GM12891 (cell line): ENCODE measurements at regions not wholly inside any gene's neighbourhood (a gene's known extent, or its start where the extent isn't known, plus 50 kb on each side); places are given as distances from the start of the nearest gene placed in this dataset.

Source experiments
- POLR2A ChIP-seq: IDR thresholded peaks from 2 replicates; pipeline ENCODE4 v1.6.1; 2011; ENCODE audit warnings: low read depth, low read length, control low read depth
- POLR2AphosphoS5 ChIP-seq: IDR thresholded peaks from 2 replicates; pipeline ENCODE4 v1.6.1; 2011; ENCODE audit warnings: low read depth, low read length, control low read depth
- POU2F2 ChIP-seq: IDR thresholded peaks from 2 replicates; pipeline ENCODE4 v1.6.1; 2011; ENCODE audit warnings: low read depth, mild to moderate bottlenecking, control low read depth, low read length, moderate library complexity
- SPI1 ChIP-seq: IDR thresholded peaks from 2 replicates; pipeline ENCODE4 v1.6.1; 2011; ENCODE audit warnings: low read depth, low read length, control low read depth
- TAF1 ChIP-seq: IDR thresholded peaks from 2 replicates; pipeline ENCODE4 v1.6.1; 2011; ENCODE audit warnings: low read depth, low read length, control low read depth

DNA sequence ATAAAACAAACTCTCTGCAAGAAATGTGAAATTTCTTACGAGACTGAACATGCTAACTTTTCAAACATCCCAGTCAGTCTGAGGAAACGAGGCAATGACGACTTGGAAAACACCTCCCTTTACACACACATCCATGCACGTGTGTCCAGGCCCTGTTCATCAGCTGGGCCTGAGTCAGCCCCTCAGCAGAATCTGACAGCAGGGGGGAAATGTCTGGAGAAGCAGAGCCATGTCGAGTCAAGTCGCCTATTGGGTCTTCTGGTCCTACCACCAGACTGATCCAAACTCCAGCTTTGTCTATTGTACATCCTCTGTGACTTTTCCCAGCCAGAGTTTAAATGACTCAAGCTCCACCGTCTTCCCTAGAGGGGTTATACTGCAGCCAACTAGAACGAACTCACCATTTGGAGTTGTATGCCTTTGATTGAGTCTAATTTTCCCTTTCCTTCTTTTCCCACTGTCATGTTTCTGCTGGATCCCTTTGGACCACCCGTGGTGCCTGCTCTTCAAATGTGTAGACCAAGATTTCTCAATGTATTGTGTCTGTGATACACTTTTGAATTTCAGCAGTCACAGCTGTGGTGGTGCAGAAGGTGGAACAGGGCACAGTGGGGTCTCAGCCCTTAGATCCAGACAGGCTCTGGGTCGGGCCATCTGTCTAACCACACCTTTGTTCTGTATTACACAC, 254.0 kb downstream of the CDC5L start:
- TF ChIP-seq POLR2AphosphoS5 = no peak
- TF ChIP-seq POLR2A = no peak
- no peak for TF ChIP-seq SPI1
- TF ChIP-seq TAF1 = no peak
- TF ChIP-seq POU2F2 = no peak
